ENCODE measurements at regions not wholly inside any gene's neighbourhood (a gene's known extent, or its start where the extent isn't known, plus 50 kb on each side); places are given as distances from the start of the nearest gene placed in this dataset.
"Not testable (repeated sequence)": the region's sequence is repeated elsewhere in the genome, so short reads cannot be mapped to it uniquely, and the experiment has no call there.

DNA sequence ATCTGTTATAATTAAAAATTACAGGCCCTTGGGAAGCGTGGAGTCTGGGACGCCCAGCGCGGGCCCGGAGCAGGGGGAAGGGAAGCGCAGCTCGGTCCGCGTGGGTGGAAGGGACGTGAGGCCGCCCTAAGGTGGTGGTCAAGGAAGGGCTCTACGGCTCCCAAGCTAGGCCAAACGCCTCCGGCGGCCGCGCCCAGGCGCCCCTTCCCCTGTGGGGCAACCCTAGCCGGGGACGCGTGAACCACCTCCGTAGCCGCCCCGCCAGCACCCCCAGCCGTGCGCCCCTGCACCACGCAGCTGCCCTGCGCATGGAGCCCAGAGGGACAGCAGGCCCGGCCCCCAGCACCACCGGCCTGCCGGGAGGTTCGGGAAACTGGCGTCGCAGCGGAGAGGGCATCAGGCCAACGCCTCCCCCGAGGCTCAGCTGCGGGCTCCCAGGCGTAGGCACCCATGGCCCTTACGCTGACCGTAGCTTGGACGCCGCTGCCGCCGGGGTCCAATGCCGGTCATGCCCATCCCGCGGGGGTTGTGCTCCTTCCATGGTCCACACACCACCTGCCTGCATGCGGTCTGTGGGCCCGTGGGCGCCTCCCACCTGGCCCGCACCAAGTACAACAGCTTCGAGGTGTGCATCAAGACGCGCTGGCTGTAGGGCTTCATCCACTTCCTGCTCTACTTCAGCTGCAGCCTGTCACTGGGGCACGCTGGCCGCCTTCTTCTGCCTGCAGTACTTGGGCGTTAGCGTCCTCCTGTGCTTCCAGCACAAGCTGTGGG lies 166.7 kb downstream of the SEPTIN7 start:
- in situ Hi-C loops (cut with HindIII; ENCODE audit: low sequenced_read_pairs): no loop called here
- no peak for DNase-seq (ENCODE audit: low spot score)

GRCh38 chr7:35968140-35968940 lies 167.5 kb downstream of the SEPTIN7 start:
- DNase-seq (ENCODE audit: low spot score): no peak
- in situ Hi-C loops (cut with HindIII; ENCODE audit: low sequenced_read_pairs): no loop called here

DNA sequence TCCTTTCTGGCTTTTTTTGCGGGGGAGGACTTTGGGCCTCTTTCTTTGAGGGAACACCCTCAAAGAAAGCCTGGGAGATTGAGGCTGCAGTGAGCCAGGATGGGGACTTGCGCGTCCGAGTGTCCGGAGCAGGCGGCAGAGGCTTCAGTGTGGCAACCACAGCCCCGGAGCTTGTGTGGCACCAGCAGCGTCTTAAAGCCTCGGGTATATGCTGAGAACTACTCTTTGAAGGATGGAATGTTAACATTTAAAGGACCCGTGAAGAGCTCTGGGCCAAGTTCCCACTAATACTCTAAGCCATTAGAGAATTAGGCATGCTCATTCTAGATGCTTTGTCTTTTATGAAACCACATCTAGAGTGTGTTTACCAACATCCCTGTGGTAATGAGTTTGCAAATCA lies 168.2 kb downstream of the SEPTIN7 start:
- no peak for DNase-seq (ENCODE audit: low spot score)

DNA sequence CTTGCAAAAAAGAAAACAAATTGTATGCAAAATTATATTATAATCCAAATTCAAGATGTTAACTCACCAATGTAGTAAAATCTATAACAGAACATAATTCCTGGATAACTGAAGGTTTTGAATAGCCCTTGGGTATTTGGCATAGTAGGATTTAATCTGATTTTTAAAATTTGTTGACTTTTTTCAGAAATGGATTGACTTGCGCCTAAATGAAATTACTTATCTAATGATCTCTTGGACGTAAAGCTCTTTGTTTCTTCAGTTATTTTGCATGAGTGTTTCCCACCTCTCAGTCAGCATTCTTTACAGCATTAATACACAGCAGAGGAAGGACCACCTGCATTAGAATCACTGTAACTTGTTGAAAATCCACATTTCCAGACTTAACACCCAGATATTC lies 169.6 kb downstream of the SEPTIN7 start:
- DNase-seq (ENCODE audit: low spot score): no peak
- in situ Hi-C loops (cut with HindIII; ENCODE audit: low sequenced_read_pairs): no loop called here

More for the DNA sequence above, 168.2 kb downstream of the SEPTIN7 start:
- in situ Hi-C loops (cut with HindIII; ENCODE audit: low sequenced_read_pairs): no loop called here

DNA sequence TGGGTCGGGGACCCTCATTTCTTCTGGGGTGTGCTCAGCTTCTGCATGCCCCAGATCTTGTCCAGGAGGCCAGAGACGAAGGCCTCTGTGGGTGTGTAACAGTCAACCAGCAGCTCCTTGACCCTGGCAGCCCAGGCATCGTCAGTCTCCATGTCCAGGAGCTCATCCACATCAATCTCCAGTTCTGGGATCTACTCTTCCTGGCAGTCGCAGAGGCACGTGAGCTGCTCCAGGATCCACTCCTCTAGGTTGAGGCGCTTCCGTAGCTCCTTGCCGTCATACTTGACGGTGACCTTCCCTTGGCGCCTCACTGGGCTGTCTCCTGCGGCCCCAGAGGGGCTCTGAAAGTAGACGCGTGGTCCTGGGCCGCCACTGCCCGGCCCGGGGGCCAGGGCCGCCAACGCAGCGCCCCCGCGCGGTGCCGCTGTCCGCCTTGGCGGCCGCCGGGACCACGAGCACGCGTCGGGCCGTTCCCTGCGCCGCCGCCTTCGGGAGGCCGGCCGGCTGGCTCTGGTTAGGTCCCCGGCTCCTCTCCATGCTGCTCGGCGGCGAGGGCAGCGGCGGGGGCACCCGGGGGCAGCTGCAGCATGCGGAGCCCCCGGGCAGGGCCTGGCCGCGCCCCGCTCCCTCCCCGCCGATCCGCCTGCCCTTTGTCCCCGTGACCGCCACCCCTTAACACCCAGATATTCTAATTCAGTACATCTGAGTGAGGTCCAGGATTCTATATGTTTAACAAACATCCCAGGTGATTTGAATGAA lies 170.5 kb downstream of the SEPTIN7 start:
- in situ Hi-C loops (cut with HindIII; ENCODE audit: low sequenced_read_pairs): no loop called here
- no peak for DNase-seq (ENCODE audit: low spot score)

GRCh38 chr7:35975851-35976454 lies 175.1 kb downstream of the SEPTIN7 start:
- in situ Hi-C loops (cut with HindIII; ENCODE audit: low sequenced_read_pairs): loop anchor here (25.0 kb wide), 1 partner anchor 336 kb away; no protein-coding TSS in a partner anchor

GRCh38 chr7:35978816-35979640 lies 174.0 kb upstream of the EEPD1 start:
- not testable (repeated sequence) for DNase-seq (ENCODE audit: low spot score)
- in situ Hi-C loops (cut with HindIII; ENCODE audit: low sequenced_read_pairs): loop anchor here (25.0 kb wide), 1 partner anchor 333 kb away; no protein-coding TSS in a partner anchor

More at GRCh38 chr7:35975851-35976454, 175.1 kb downstream of the SEPTIN7 start:
- DNase-seq (ENCODE audit: low spot score): peak; percentile 83

DNA sequence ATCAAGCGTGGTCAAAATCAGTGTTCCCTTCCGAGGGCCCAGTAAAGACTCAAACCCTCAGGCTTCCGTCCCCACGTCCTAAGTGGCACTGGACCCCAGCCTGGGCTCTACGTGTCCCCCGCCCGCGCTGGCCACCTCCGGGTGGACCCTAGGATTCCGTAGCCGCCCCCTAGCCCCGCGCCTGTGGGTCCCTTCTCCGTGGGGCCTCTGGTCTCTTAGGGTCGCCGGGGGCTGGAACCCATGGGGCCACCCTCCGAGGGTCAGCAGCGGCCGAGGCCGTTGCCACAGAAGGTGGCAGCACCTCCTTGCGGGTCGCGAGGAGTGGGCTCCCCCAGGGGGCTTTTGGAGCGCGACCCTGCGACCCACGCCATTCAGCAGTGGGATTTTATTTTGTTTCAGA lies 170.5 kb upstream of the EEPD1 start:
- in situ Hi-C loops (cut with HindIII; ENCODE audit: low sequenced_read_pairs): loop anchor here (25.0 kb wide), 1 partner anchor 330 kb away; no protein-coding TSS in a partner anchor
- DNase-seq (ENCODE audit: low spot score): no peak

- in situ Hi-C loops (cut with HindIII; ENCODE audit: low sequenced_read_pairs): loop anchor here (25.0 kb wide), 1 partner anchor 329 kb away; no protein-coding TSS in a partner anchor
- no peak for DNase-seq (ENCODE audit: low spot score)
These were observed 169.4 kb upstream of the EEPD1 start for GRCh38 chr7:35983626-35984025.

- DNase-seq (ENCODE audit: low spot score): peak; percentile 52
- in situ Hi-C loops (cut with HindIII; ENCODE audit: low sequenced_read_pairs): loop anchor here (25.0 kb wide), 1 partner anchor 327 kb away; no protein-coding TSS in a partner anchor
These were observed 167.8 kb upstream of the EEPD1 start for GRCh38 chr7:35985126-35985754.

GRCh38 chr7:35987016-35987415 lies 166.0 kb upstream of the EEPD1 start:
- DNase-seq (ENCODE audit: low spot score): no peak
- in situ Hi-C loops (cut with HindIII; ENCODE audit: low sequenced_read_pairs): loop anchor here (25.0 kb wide), 1 partner anchor 325 kb away; no protein-coding TSS in a partner anchor

- DNase-seq (ENCODE audit: low spot score): no peak
- in situ Hi-C loops (cut with HindIII; ENCODE audit: low sequenced_read_pairs): loop anchor here (25.0 kb wide), 1 partner anchor 324 kb away; no protein-coding TSS in a partner anchor
These were observed 164.9 kb upstream of the EEPD1 start for GRCh38 chr7:35988105-35988504.

DNA sequence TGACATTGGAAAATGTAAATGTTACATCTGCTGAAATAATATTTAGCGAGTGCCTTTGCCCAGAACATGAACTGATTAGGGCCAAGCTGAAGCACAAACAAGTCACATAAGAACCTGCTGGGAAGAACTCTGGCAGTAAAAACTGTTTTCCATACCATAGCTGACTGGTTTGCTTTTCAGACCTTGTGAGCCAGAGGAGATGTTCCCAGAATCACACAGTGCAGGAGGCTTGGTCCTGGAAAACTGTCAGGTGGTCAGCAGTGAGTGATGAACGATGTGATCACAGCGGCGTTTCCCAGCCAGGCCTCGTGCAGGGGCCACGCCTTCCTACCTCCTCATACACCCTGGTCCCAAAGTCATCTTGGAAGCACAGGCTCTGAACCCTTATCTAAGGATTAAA lies 164.2 kb upstream of the EEPD1 start:
- in situ Hi-C loops (cut with HindIII; ENCODE audit: low sequenced_read_pairs): loop anchor here (25.0 kb wide), 1 partner anchor 323 kb away; no protein-coding TSS in a partner anchor

DNA sequence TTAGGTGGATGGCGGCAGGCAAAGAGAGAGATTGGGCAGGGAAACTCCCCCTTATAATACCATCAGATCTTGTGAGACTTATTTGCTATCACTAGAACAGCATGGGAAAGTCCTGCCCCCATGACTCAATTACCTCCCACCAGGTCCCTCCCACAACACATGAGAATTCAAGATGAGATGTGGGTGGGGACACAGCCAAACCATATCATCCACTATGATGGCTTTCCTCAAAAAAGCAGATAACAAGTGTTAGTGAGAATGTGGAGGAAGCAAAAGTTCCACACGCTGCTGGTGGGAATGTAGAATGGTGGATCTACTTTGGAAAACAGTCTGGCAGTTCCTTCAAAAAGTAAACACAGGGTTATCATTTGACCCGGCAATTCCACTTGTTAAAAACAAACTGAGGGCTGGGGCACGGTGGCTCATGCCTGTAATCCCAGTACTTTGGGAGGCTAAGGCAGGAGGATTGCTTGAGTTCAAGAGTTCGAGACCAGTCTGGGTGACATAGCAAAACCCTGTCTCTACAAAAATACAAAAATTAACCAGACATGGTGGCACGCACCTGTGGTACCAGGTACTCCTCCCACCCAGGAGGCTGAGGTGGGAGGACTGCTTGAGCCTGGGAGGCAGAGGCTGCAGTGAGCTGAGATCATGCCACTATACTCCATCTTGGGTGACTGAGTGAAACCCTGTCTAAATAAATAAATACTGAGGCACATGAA lies 161.4 kb upstream of the EEPD1 start:
- in situ Hi-C loops (cut with HindIII; ENCODE audit: low sequenced_read_pairs): loop anchor here (25.0 kb wide), 1 partner anchor 321 kb away; no protein-coding TSS in a partner anchor
- DNase-seq (ENCODE audit: low spot score): no peak

More for the DNA sequence above, 164.2 kb upstream of the EEPD1 start:
- no peak for DNase-seq (ENCODE audit: low spot score)

DNA sequence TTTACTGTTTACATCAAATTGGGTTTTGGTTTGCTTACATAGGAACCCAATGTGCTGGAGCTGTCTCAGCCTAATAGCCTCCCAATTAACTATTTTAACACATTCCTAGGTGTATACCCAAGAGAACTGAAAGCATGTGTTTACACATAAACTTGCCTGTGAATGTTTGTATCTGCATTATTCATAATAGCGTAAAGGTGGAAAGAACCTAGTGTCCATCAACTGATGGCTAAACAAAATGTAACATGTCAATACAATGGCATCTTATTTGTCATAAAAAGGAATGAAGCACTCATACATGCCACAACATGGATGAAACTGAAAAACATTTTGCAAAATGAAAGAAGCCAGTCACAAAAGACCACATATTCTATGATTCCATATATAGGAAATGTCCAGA lies 160.6 kb upstream of the EEPD1 start:
- in situ Hi-C loops (cut with HindIII; ENCODE audit: low sequenced_read_pairs): loop anchor here (25.0 kb wide), 1 partner anchor 320 kb away; no protein-coding TSS in a partner anchor
- DNase-seq (ENCODE audit: low spot score): no peak

- no peak for DNase-seq (ENCODE audit: low spot score)
- in situ Hi-C loops (cut with HindIII; ENCODE audit: low sequenced_read_pairs): loop anchor here (25.0 kb wide), 1 partner anchor 319 kb away; no protein-coding TSS in a partner anchor
These were observed 159.9 kb upstream of the EEPD1 start for GRCh38 chr7:35993113-35993512.

All from G401 (cell line).